WTC11 (cell line): ENCODE measurements at regions not wholly inside any gene's neighbourhood (a gene's known extent, or its start where the extent isn't known, plus 50 kb on each side); places are given as distances from the start of the nearest gene placed in this dataset.

Experiments
- FOXK1 ChIP-seq: sonication (generic); formaldehyde crosslinking; IDR thresholded peaks from 2 replicates; pipeline ENCODE4 v1.8.0; 2022; ENCODE audit warnings: mild to moderate bottlenecking, moderate library complexity, missing genetic modification reagents
- TF ChIP-seq, protein P1 (sequence below): sonication (generic); formaldehyde crosslinking; IDR thresholded peaks from 2 replicates; pipeline ENCODE4 v1.8.0; 2022; ENCODE audit warnings: mild to moderate bottlenecking, missing genetic modification reagents
- TF ChIP-seq, protein P2 (sequence below): fragments of 200-600 bp; IDR thresholded peaks from 2 replicates; pipeline ENCODE4 v1.8.0; 2022; ENCODE audit warnings: antibody characterized with exemption

DNA sequence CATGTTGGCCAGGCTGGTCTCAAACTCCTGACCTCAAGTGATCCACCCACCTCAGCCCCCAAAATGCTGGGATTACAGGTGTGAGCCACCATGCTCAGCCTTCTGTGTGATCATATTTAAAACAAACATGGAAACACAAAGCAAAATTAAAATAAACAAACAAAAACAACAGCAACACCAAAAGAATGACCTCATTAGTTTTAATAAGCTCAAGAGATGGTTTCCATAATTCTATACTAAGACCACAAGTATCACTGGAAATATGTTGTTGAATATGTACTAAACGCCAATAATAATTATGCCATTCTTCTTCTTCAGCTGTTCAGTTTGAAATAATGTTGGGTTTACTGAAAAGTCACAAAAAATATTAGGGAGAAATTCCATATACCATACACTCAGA lies 526.4 kb downstream of the LRRIQ3 start:
- TF ChIP-seq, protein P1, sequence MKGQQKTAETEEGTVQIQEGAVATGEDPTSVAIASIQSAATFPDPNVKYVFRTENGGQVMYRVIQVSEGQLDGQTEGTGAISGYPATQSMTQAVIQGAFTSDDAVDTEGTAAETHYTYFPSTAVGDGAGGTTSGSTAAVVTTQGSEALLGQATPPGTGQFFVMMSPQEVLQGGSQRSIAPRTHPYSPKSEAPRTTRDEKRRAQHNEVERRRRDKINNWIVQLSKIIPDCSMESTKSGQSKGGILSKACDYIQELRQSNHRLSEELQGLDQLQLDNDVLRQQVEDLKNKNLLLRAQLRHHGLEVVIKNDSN = no peak
- TF ChIP-seq, protein P2, sequence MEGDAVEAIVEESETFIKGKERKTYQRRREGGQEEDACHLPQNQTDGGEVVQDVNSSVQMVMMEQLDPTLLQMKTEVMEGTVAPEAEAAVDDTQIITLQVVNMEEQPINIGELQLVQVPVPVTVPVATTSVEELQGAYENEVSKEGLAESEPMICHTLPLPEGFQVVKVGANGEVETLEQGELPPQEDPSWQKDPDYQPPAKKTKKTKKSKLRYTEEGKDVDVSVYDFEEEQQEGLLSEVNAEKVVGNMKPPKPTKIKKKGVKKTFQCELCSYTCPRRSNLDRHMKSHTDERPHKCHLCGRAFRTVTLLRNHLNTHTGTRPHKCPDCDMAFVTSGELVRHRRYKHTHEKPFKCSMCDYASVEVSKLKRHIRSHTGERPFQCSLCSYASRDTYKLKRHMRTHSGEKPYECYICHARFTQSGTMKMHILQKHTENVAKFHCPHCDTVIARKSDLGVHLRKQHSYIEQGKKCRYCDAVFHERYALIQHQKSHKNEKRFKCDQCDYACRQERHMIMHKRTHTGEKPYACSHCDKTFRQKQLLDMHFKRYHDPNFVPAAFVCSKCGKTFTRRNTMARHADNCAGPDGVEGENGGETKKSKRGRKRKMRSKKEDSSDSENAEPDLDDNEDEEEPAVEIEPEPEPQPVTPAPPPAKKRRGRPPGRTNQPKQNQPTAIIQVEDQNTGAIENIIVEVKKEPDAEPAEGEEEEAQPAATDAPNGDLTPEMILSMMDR = no peak
- TF ChIP-seq FOXK1 = no peak
